GM21717 (cell line): ENCODE measurements at regions not wholly inside any gene's neighbourhood (a gene's known extent, or its start where the extent isn't known, plus 50 kb on each side); places are given as distances from the start of the nearest gene placed in this dataset.
"Not testable (repeated sequence)": the region's sequence is repeated elsewhere in the genome, so short reads cannot be mapped to it uniquely, and the experiment has no call there.

Experiments used
- ATAC-seq: cut with Tn5 transposase; IDR thresholded peaks from one replicate; pipeline ENCODE4 v1.9.1; 2021; ENCODE audit warnings: mild to moderate bottlenecking, moderate library complexity; ENCODE audit not compliant: unreplicated experiment

DNA sequence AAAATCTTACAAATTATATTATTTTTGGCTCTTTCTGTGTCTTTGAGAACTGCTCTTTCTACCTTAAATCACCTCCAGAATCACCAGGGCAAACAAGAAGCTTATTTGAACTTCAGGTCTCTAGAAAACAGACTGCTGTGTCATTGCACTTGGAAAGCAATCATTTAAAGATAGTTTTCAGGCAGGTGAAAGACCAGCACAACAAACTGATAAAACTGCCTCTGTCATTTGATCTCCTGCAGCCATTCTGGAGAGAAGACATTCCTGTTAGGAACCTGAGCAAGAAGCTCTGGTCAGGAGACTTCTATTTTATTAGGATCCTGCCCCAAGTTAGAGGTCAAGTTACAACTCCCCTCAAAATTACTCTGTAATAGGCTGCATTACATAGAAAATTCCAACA is 50.7 kb upstream of the AP4E1 start:
- no peak for ATAC-seq

GRCh38 chr15:50854601-50855490 is 53.6 kb upstream of the AP4E1 start:
- peak; percentile 93 for ATAC-seq

- no peak for ATAC-seq
Measured at GRCh38 chr15:50850003-50850402, 58.5 kb upstream of the AP4E1 start.

GRCh38 chr15:50848349-50848748 is 60.1 kb upstream of the AP4E1 start:
- no peak for ATAC-seq

- ATAC-seq = not testable (repeated sequence)
Measured at GRCh38 chr15:50845181-50845580, 63.3 kb upstream of the AP4E1 start.

DNA sequence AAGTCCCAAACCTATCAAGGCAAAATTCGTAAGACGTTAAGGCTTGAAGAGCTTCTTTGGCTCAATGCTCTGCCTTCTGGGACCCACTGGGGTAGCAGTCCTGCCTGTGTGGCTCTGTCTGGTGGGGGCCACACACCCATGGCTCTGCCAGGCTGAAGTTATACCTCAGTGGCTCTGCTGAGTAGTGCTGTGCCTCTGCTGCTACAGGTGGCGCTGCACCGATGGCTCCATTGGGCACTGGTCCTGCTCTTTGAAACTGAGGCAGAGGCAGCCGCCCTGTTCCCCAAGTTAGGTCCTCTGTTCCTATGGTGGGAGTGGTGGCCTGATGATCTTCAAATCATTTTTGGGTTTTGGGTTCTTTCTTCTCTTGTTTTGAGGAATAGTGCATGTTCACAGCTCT is 68.0 kb upstream of the AP4E1 start:
- ATAC-seq = no peak

DNA sequence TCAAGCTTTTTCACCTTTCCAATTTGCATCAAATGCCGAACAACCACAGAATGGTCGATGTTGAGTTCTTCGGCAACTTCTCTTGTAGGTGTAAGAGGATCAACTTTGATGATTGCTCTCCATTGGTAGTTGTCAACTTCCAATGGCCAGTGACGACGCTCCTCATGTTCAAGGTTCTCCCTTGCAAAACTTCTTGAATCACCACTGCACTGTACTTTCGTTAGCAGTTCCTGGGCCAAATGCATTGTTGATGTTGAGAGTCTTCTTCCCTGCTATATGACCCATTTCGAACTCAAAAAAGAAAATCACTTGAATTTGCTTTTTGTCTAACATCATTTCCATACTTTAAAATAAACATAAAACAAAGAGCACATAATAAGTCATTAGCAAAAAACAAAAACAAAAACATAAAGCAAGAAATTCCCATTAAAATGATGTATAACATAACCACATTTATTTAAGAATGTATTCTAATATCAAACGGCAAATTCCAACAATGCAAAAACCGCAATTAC is 71.2 kb upstream of the AP4E1 start:
- ATAC-seq = no peak

DNA sequence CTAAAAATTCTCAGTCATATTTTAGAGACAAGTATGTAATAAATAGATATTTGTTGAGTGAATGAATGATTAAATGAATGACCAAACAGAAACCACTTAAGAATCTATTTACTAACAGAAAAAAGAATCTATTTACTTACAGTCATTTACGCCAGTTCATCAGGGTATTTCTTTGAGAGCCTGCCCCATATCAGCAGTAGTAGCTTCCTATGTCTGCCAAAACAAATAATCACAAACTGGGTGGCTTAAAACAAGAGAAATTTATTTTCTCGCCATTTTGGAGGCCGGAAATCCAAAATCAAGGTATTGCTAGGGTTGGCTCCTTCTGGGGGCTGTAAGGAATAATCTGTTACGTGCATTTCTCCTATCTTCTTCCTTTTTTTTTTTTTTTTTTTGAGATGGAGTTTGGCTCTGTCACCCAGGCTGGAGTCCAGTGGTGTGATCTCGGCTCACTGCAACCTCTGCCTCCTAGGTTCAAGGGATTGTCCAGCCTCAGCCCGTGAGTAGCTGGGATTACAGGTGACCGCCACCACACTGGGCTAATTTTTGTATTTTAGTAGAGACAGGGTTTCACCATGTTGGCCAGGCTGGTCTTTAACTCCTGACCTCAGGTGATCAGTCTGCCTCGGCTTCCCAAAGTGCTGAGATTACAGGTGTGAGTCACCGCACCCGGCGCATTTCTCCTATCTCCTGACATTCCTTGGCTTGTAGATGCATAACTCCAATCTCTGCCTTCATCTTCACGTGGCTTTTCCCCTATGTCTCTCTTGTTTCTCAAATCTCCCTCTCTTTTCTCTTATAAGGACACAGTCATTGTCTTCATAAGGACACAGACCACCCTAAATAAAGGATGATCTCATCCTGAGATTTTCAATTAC is 65.2 kb upstream of the SPPL2A start:
- no peak for ATAC-seq

- no peak for ATAC-seq
Measured at GRCh38 chr15:50828610-50829206, 63.2 kb upstream of the SPPL2A start.

DNA sequence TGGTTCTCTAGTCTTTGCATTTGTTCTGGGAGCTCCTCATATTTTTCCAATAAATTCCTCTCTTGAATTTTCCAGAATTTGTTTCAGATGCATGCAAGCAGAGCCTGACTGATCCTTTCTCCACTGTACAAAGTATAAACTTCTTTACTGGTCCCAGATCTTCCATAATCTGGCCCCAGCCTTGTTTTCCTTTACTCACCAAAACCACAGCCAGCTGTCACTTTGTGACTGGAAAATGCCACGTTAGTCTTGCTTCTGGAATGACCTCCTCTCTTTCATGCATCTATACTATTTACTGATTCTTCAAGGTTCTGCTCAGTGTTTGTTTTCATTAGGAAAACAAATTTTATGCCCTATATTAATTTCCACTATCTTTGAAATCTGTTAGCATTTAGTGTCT is 60.4 kb upstream of the SPPL2A start:
- ATAC-seq = no peak

DNA sequence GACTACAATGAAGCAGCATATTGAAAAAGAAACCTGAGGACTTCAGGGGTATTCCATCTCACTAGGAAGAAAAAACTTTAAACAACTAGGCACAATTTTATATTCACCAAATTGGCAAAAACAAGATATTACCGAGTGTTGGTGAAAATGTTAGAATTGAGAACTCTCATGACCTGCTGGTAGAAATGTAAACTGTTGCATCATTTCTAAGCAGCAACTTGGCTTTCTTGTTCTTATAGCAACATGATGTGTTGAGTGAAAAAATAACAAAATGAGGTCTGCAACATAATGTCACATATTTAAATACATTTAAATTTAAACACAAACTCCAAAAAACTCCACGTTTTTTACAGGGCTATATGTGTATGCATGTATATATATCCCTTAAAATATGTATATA is 59.0 kb upstream of the SPPL2A start:
- ATAC-seq = no peak

- ATAC-seq = no peak
Measured at GRCh38 chr15:50823281-50823680, 57.8 kb upstream of the SPPL2A start.

DNA sequence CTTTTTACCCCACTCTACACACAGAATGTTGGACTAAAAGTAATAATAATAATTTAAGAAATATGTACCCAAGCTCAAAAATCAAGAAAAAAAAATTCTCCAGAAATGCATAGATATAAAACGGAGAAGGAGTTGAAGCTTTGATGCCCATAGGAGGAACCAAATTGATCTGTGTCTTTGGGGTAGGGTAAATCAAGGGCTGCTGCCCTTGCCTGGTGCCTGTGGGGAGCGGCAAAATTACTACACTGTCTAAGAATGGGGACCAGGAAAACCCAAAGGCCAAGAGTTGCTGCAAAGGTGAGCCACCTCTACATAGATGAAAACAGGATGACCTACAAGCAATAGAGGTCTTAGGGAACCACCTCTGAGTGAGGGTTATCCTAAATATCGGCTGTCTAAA is 56.0 kb upstream of the SPPL2A start:
- ATAC-seq = no peak

DNA sequence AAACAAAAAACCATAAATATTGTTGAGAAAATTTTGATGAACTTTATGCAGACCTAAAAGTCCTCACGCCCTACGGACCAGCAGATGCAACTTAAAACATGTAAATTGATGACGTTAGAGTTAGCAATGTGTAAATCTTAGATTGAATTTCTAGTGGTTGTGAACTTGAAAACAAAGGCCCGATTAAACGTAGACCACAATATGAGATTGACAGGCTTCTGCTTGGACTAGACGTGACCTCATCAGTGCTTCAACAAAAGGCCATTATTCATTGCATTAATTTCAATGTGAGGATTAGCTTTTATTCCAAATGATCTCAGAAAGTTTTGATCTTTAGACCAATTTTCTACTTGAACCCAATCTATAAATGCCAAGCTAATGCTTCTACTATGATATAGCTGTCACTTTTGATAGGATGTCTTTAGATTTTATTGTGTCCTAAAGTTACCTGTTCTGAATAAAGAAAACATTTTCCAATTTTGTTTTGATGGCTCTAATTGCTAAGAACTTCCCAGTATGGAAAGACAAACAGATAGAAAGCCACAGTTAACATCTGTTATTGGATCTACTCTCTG is 55.4 kb upstream of the SPPL2A start:
- no peak for ATAC-seq

GRCh38 chr15:50819344-50819743 is 53.8 kb upstream of the SPPL2A start:
- ATAC-seq = no peak

DNA sequence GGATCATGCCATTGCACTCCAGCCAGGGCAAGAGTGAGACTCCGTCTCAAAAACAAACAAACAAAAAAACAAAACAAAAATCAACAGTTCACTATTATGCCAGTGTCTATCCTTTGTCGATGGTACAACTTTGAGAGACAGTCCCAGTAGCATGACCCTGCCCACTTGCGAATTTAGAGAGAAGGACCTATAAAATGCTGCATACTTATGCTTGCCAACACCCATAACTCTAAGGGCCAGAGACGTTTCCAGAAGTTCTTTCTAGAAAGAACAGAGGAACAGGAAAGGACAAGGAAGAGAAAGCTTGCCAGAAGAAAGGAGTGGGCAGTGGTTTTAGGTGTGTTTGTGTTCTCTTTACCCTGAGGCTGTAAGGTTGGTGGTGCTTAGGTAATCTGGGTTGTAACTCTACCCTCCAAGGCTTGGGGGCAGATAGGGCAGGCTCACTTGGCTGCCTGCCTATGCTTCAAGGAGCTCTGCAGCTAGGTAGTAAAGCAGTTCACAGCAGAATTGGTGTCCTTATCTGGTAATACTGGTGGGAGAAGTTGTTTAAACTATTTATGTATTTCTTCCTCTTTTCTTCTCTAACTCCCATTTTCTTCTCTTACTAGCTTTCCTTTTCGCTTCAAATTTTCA is 50.6 kb upstream of the SPPL2A start:
- no peak for ATAC-seq
